Smooth muscle cell (in vitro differentiated cells): ENCODE measurements at regions not wholly inside any gene's neighbourhood (a gene's known extent, or its start where the extent isn't known, plus 50 kb on each side); places are given as distances from the start of the nearest gene placed in this dataset.

ENCODE experiments used
- DNase-seq: peaks from one replicate; lab custom pipeline; 2025; ENCODE audit not compliant: unreplicated experiment; lab: John Stamatoyannopoulos, UW
- H2AFZ ChIP-seq: fragments of 200-600 bp; sonication (generic); 2 replicates; pipeline ENCODE4 v1.6.0; 2016; ENCODE audit warnings: antibody characterized with exemption, low read depth, mild to moderate bottlenecking
- H3F3A ChIP-seq: fragments of 200-600 bp; sonication (generic); 2 replicates; pipeline ENCODE4 v1.6.0; 2017; ENCODE audit warnings: antibody characterized with exemption, low read depth
- H3K27ac ChIP-seq: fragments of 200-600 bp; sonication (generic); 2 replicates; pipeline ENCODE4 v1.5.1; 2016; ENCODE audit warnings: low read depth, mild to moderate bottlenecking
- H3K27me3 ChIP-seq: fragments of 200-600 bp; sonication (generic); 2 replicates; pipeline ENCODE4 v1.6.1; 2016; ENCODE audit warnings: low read depth, mild to moderate bottlenecking
- H3K36me3 ChIP-seq: fragments of 200-600 bp; sonication (generic); 2 replicates; pipeline ENCODE4 v1.5.1; 2016; ENCODE audit warnings: low read depth
- H3K4me1 ChIP-seq: fragments of 200-600 bp; sonication (generic); 2 replicates; pipeline ENCODE4 v1.5.1; 2016; ENCODE audit warnings: low read depth
- H3K4me2 ChIP-seq: fragments of 200-600 bp; sonication (generic); 2 replicates; pipeline ENCODE4 v1.6.0; 2016; ENCODE audit warnings: mild to moderate bottlenecking
- H3K4me3 ChIP-seq: fragments of 200-600 bp; sonication (generic); 2 replicates; pipeline ENCODE4 v1.5.1; 2016; ENCODE audit warnings: mild to moderate bottlenecking
- H3K79me2 ChIP-seq: fragments of 200-600 bp; sonication (generic); 2 replicates; pipeline ENCODE4 v1.6.0; 2016; ENCODE audit warnings: low read depth, mild to moderate bottlenecking
- H3K9ac ChIP-seq: fragments of 200-600 bp; sonication (generic); 2 replicates; pipeline ENCODE4 v1.6.0; 2016; ENCODE audit warnings: low read depth
- H3K9me3 ChIP-seq: fragments of 200-600 bp; sonication (generic); replicated peaks from 2 replicates; pipeline ENCODE4 v1.5.1; 2016; ENCODE audit warnings: low read depth
- H4K20me1 ChIP-seq: fragments of 200-600 bp; sonication (generic); 2 replicates; pipeline ENCODE4 v1.6.0; 2016; ENCODE audit warnings: low read depth
- CTCF ChIP-seq: fragments of 200-600 bp; sonication (generic); IDR thresholded peaks from 2 replicates; pipeline ENCODE4 v1.5.1; 2017; ENCODE audit warnings: borderline replicate concordance, mild to moderate bottlenecking, antibody characterized with exemption; ENCODE audit not compliant: insufficient read depth, poor library complexity, severe bottlenecking
- WGBS: methylation state at CpG from one replicate; pipeline ENCODE4 v1.1.7; 2016; ENCODE audit warnings: low lambda C conversion rate; 5-methylcytosine and 5-hydroxymethylcytosine counted together

- no peaks in the 10 kb centered on the region for H3F3A ChIP-seq
- no peaks in the 10 kb centered on the region for H3K4me1 ChIP-seq
- no peaks in the 10 kb centered on the region for H3K36me3 ChIP-seq
- no peak overlapping the region for H2AFZ ChIP-seq
- peaks cover 8% of the 10 kb centered on the region for H3K27me3 ChIP-seq
- TF ChIP-seq CTCF = no peak
- DNase-seq = no peak
- H3K4me3 ChIP-seq = no peak overlapping the region
- no peaks in the 10 kb centered on the region for H3K79me2 ChIP-seq
- no peak overlapping the region for H3K4me2 ChIP-seq
- H4K20me1 ChIP-seq = no peaks in the 10 kb centered on the region
- no peak overlapping the region for H3K9ac ChIP-seq
- no peak overlapping the region for H3K27ac ChIP-seq
- WGBS = 82% methylated on average over 5 of the region's 5 CpGs
- H3K9me3 ChIP-seq = no peaks in the 10 kb centered on the region
Observed at GRCh38 chr9:90379771-90380170, 262.9 kb downstream of the DIRAS2 start.

GRCh38 chr9:90385146-90385545 lies 257.5 kb downstream of the DIRAS2 start:
- no peak for TF ChIP-seq CTCF
- no peak overlapping the region for H2AFZ ChIP-seq
- H3K4me2 ChIP-seq = no peak overlapping the region
- no peaks in the 10 kb centered on the region for H3F3A ChIP-seq
- H3K9me3 ChIP-seq = no peaks in the 10 kb centered on the region
- no peaks in the 10 kb centered on the region for H3K4me1 ChIP-seq
- WGBS = 23% methylated on average over 6 of the region's 6 CpGs
- peaks cover 8% of the 10 kb centered on the region for H3K27me3 ChIP-seq
- H4K20me1 ChIP-seq = no peaks in the 10 kb centered on the region
- no peak overlapping the region for H3K27ac ChIP-seq
- no peaks in the 10 kb centered on the region for H3K36me3 ChIP-seq
- no peak overlapping the region for H3K4me3 ChIP-seq
- DNase-seq = no peak
- no peaks in the 10 kb centered on the region for H3K79me2 ChIP-seq
- H3K9ac ChIP-seq = no peak overlapping the region

- no peak for DNase-seq
- no peaks in the 10 kb centered on the region for H3K79me2 ChIP-seq
Observed at GRCh38 chr9:90393365-90394152, 249.1 kb downstream of the DIRAS2 start.

More at GRCh38 chr9:90393365-90394152, 249.1 kb downstream of the DIRAS2 start:
- Histone ChIP-seq H3K27me3 (no peaks in the 10 kb centered on the region), H3K36me3 (no peaks in the 10 kb centered on the region), H3K4me3 (no peak overlapping the region), H4K20me1 (no peaks in the 10 kb centered on the region), H3K27ac (no peak overlapping the region), H3K9me3 (no peaks in the 10 kb centered on the region), H2AFZ (no peak overlapping the region), H3K4me2 (no peak overlapping the region), H3K9ac (no peak overlapping the region), H3F3A (no peaks in the 10 kb centered on the region), H3K4me1 (no peaks in the 10 kb centered on the region)
- WGBS = 96% methylated on average over 8 of the region's 8 CpGs
- no peak for TF ChIP-seq CTCF
